ENCODE measurements at regions not wholly inside any gene's neighbourhood (a gene's known extent, or its start where the extent isn't known, plus 50 kb on each side); places are given as distances from the start of the nearest gene placed in this dataset.

DNA sequence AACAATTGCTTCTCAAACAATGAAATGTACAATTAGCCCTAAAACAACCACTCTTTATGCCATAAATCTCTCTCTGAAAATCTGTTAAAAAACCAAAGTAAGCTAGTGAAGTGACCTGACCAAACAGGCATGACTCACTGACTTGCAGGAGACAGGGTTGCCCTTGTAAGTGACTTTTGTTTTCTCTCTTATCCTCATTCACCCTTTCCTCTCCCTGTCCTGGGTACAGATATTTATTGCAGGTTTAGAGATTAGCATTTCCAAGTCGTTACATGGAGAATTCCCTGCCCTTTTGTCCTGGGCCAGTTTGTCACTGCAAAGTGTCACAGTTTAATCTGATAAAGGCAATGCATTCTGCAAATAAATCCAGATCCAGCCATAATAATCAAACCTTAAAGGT is 484.2 kb downstream of the IRX1 start:
- no peak for DNase-seq (ENCODE audit: low spot score)

DNA sequence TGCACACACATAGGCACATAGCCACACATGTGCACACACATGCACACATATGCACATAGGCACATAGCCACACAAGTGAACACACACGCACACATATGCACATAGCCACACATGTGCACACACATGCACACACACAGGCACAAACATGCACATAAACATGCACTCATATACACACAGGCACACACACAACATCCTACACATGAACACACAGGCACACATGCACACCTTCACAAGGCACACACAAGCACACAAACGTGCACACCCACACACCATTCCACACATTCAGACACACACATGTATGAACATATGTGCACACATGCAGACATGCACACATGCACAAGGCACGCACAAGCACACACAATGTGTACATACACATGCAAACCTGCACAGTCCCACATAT is 484.7 kb downstream of the IRX1 start:
- DNase-seq (ENCODE audit: low spot score) = no peak

DNA sequence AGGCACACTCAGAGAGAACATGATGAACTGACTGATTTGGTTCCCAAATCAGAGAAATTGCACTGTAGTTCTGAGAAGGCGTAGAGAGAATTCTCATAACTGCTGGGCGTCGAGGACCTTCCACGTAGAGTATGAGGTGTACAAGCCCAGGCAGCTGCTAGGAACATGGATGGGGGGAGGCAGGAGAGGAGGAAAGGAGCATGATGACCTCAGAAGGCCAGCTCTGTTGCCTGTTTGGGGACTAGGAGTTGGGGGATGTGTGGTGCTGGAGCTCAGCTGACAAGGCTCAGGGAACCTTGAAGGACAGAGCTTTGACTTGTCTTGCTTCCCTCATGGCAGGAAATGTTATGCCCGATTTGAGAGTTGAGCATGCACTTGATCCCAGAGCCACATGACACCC is 485.4 kb downstream of the IRX1 start:
- DNase-seq (ENCODE audit: low spot score) = no peak

DNA sequence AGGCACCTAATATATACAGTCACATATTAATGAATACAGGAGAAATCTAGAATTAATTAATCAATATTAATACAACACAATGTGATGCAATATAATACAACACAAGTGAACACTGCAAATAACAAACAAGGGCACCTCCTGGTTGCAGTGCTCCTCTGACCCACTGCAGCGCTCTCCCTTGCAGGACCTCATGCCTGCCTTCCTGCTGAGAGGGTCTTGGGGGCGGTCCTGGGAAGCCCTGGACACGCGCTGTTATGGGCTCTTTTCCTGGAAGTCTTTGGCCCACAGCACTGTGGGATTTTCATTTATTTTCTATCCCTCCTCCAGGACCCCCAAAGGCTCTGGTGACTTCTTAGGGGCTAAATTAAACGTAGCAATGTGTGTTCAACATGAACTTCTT is 485.8 kb downstream of the IRX1 start:
- DNase-seq (ENCODE audit: low spot score) = no peak

DNA sequence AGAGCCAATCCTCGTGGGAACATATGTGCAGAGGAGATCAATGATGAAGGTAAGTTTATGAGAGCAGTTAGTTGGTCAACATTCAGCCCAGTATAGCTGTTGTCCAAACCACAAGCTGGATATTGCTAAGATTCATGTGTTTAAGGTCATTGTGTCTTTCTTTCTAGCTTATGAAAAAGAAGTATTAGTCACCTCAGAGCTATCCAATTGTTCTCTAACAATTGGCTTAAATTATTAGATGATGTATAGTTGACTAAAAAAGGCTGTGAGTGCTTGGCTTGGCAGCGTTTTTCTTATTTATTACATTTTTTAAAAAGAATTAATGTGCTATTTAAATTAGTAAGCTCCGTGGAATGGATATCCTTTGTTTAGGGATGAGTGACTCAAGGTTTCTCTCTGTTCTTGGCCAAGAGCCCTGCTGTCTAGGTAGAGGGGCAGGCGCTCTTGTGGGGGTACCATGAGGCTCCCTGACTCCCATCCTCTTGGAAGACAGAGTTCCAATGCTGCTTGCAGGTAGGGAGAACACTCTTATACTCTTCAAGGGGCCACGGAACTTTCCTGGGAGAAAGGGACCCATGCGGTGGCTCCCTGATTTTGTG is 487.4 kb downstream of the IRX1 start:
- no peak for DNase-seq (ENCODE audit: low spot score)

DNA sequence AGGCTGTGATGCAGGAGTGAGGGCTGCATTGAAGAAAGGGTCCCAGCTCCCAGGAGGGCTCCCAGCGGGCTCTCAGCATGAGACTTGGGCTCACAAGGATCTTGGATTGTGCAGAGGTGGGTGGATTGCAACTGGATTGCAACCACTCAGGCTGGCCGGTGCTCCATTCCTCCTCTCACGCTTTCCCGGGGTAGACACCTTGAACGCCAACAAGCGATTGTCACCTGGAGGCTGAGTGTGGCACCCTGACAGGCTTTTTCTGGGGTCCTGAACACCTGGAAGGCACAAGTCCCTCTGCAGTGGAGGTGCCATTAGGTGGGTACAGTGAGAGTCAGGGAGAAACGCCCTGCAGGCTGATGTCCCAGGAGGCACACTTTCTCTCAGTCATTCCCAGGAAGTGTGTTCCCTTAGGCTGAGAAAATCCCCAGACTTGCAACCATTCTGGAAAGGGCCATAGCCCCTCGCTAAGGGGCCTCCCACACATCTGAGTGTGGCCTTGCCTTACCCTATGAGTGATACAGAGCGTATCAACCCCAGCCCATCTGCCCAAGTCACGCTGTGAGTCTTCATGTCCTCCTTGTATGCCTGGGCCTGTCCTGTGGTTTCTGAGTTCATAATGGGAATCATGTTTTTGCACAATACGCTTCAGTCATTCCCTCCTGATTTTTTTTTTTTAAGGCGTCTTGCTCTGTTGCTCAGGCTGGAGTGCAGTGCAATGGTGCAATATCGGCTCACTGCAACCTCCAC is 488.1 kb downstream of the IRX1 start:
- no peak for DNase-seq (ENCODE audit: low spot score)

DNA sequence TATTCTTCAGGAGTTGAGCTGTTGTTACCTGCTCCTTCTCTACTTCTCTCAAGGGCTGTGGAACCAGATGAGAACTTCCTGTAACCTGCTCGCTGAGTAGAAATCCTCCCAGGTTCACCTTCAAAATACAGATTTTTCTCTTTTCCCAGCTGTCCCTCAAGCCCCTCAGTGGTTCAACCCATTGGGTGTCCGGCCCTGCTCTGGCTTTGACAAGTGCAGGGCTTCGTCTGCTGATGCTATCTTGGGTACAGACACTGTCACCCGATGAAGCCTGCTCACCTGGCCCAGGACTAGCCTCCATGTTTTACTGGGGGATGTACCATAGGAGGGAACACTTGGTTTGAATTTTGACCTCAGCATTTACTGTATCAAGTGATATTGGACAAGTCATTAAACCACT is 490.4 kb downstream of the IRX1 start:
- DNase-seq (ENCODE audit: low spot score) = no peak

DNA sequence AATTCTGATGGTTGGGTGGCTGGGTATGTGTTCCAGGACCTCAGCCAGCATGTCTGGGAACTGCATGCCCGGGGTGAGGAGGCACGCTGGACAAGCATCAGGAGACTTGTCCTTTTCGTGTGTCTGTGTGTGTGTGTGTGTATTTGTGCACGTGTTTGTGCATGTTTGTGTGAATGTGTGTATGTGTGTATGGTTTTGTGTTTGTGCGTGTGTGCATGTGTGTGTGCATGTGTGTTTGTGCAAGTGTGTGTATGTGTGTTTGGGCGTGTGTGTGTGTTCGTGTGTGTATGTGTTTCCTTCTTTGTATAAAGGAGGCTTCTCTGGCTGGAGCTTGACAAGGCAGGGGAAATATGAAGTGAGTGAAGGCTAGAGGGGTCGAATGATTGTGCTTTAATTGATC is 491.5 kb downstream of the IRX1 start:
- DNase-seq (ENCODE audit: low spot score) = no peak

DNA sequence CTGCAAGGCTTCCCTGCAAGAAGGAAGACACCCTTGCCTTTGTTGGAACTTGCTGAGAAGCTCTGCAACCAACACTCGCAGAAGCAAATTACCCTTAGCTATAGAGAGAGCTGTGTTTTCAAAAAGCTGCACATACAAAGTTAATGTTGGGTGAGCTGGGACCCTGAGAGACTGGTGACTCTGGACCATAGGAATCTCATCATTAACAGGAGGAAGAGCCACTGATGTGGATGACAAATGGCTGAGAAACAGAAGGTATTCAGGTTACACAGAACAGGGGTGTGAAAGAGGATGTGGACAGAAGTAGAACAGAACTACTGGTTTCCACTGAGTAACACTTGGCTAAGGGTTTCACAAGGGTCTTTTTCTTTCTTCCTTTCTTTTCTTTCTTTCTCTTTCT is 493.5 kb downstream of the IRX1 start:
- DNase-seq (ENCODE audit: low spot score) = no peak

DNA sequence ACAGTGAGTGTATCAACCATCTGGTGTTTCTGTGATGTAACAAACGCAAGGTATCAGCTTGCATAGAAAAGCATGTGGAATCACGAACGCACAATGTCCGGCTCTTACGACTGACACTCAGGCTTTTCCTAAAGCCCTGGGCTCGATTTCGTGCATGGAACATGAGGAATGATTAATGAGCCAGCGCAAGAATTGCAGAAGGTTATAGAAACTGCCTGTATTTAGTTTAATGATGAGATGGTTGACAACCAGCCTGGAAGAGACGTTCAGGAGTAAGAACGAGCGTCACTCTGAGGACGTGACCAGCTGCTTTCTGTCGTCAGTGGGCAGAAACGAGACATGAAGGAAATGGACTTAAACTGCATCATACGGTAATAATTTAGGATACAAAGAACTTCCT is 497.6 kb downstream of the IRX1 start:
- no peak for DNase-seq (ENCODE audit: low spot score)

DNA sequence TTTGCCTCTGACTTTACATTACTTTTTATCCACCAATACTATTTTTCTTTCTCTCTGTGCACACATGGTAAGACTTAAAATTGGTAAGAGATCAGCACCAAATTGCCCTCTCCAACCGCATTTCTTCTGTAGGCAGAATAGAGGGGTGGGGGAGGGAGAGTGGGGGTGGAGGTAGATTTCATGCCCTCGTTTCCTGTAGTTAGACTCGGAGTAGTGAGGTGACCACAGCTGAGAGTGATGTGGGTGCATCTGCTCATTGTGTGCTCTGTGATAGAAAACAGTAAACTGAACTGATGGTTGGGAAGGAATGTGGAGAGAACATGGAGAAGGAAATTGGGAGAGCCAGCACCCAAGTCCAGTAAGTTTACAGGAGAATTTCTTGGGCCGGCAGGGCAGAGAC is 498.3 kb downstream of the IRX1 start:
- DNase-seq (ENCODE audit: low spot score) = no peak

DNA sequence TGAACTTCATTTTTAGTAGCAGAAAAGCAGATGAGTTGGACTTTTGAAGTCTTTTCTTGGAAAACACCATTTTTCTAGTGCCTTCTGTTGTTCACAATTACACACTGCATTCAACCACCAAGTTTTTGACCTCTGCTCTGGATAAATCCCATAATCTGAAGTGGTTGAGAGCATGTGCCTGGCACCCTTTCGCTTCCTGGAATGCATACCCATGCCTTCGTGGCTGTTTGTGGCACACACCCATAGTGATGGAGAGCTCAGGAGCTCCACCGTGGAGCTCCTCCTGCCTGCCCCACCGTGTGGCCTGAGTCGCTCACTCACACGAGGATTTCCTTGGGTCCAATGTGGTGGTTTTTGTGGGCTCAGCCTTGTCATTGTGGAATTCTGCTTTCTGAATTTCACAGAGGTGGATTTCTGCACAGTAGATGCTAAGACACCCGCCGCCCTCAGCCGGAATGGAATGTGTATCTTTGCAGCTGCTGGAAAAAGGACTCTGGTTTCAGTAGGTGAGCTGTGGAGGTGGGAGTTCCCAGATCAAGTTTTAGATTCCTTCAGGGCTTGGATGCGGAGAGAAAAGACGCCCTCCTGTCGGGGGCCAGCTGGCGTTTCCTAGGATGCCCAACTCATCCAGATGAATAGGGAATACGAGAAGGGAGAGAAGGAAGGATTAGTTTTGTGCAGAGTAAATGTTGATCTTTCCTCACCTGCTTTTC is 500.4 kb downstream of the IRX1 start:
- no peak for DNase-seq (ENCODE audit: low spot score)

DNA sequence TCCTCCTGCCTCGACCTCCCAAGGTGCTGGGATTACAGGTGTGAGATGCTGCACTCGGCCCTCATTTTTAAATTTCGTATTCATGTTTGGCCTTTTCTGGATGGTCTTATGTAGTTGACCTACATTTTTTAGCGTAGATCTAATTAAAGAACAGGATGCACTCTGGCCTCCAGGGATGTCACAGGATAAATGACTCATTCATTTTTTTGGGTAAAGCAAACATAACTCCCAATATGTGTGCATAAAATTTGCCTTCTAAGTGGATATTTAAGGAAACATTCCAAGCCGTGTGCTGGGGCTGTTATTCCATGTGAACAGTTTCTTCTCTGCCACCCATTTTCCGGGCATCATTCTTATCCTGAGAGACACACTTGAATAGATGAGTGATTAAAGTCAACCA is 501.6 kb downstream of the IRX1 start:
- no peak for DNase-seq (ENCODE audit: low spot score)

DNA sequence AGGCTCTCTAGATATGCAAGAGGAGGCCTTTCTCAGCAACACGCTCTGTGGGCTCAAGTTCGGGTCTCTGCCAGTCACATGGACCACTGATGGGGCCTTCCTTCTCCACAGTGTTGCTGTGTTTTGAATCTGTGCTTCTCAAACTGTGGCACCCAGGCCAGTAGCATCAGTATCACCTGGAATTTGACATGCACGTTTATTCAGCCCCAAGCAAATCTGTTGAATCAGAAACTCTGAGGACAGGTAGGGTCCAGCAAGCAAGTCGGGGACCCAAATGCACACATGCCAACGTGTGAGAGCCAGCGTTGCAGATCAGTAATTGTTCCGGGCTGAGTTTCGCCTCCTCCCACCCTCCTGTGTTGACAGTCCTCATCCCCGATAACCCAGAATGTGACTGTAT is 502.6 kb downstream of the IRX1 start:
- no peak for DNase-seq (ENCODE audit: low spot score)

DNA sequence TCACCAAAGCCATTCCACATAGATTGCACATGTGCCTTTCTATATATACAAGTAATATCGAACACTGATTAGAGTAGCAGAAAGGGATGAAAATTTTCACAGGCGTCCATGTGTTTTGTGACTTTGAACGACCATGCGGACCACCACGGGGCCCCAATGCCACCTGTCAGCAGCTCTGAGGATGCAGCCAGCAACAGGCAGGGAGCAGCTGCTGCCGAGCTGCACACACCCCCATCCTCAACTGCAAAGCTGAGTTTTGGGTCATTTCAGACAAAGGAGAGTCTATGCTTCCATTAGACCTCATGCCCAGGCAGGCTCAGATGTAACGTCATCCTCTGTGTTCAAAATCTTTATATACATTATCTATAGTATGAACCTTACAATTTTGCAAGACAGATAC is 503.8 kb downstream of the IRX1 start:
- DNase-seq (ENCODE audit: low spot score) = no peak

DNA sequence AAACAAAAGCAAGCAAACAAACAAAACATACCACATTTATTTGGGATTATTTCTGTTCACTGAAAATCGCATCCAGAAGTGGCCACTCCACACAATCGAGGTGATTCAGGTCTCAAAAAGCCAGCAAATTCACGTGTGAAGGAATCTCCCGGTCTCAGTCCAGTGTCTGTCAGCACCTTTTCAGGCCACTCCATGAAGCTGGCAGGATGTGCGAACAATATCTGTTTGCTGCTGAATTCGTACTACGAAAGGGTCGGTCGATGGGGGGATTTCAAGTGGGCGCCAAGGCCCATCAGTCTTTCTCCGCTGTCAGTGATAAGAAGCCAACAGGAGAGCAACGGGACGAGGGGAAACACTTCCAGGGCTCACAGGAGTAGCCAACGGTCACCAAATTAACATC is 505.1 kb downstream of the IRX1 start:
- DNase-seq (ENCODE audit: low spot score) = no peak

DNA sequence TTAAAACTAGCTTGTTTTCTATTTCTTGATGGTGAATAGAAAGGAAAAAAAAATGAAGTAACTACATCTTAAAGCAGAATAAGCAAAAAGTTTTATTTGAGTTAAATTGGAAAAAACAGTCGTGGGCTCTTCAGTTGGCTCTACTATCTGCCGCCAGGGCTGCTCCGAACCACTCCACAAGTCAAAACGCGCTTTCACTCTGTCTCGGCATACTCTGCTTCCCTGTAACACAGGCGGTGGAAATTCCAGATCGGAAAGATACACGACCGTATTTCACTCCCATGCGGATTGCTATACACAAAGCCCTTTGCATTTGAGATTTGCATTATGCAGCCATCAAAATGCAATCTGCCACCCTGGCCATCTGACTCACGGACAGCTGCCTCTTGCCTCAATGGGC is 505.6 kb downstream of the IRX1 start:
- no peak for DNase-seq (ENCODE audit: low spot score)

DNA sequence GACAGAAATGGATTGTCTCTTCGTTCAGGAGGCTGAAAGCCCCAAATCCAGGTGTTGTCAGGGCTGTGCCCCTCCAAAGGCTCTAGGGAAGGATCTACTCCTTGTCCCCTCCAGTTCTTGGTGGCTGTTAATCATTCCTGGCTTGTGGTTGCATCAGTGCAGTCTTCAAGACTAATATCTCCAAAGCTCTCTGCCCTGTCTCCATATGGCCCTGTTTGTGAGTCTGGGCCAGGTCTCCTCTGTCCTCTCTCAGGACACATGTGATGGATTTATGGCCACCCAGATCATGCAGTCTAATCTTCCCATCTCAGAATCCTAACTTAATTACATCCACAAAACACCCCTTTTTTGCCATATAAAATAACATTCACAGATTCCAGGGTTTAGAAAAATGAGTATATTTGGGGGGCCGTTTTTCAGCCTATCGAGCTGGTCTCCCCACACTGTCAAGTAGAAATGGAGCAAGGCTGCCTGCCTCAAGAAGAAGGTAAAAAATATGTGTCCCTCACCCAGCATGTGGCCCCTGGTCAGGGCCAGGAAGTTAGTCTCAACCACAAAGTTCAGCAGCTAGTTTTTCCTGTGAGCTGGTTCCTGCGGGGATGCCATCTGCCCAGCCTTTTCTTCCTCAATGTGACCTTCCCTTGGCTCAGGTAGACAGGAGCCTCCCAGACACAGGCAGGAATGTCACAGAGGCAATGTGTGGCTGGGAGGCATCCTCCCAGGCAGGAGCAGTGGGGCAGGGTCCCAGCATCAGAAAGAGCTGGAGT is 509.4 kb downstream of the IRX1 start:
- no peak for DNase-seq (ENCODE audit: low spot score)

DNA sequence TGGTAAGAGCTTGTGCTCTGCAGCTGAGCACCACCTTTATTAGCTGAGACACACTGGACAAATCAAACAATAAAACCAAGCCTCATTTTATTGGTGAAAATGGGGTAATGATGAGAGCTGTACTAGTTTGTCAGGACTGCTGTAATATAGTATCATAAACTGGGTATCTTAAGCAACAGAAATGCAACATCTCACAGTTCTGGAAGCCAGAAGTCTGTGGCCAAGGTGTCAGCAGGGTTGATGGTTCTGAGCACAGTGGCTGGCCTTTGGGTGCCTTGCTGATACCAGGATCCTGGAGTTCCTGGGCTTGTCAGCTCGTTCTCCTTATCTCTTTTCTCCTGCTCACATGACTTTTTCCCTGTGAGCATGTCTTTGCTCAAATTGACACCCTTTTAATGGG is 513.1 kb downstream of the IRX1 start:
- DNase-seq (ENCODE audit: low spot score) = no peak

DNA sequence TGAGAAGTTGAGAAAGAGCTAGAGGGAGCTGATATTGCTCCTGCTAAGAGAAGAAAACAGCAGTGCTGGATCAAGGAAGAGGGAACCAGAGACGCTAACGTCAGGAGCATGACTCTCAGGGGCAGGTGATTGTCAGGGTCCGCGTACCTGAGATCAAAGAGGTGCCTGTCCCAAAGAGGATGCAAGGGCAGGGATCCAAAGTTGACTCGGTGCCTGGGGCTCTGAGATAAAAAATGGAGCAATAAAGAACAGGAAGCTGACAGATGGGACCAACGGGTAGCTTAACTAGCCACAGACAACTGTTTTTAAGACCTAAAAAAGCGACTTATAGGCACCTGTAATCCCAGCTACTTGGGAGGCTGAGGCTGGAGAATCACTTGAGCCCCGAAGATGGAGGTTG is 517.8 kb downstream of the IRX1 start:
- no peak for DNase-seq (ENCODE audit: low spot score)

DNA sequence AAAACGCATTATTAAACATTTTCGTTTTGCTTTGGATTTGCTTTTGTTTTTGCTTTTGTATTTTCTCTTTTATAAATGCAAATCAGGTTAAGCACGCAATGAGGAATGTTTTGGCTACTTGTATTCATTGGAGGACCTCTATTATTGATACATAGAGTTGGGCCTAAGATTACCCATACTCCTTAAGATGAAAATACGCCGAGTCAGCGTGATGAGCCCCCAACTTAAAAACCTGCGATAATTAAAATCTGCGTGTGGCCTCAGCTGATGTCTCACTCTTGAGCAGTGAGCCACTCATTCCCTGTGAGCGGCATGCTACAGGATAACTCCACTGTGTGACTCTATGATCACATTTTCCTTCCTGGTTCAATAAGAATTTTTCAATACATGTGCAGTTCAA is 518.3 kb downstream of the IRX1 start:
- DNase-seq (ENCODE audit: low spot score) = no peak

DNA sequence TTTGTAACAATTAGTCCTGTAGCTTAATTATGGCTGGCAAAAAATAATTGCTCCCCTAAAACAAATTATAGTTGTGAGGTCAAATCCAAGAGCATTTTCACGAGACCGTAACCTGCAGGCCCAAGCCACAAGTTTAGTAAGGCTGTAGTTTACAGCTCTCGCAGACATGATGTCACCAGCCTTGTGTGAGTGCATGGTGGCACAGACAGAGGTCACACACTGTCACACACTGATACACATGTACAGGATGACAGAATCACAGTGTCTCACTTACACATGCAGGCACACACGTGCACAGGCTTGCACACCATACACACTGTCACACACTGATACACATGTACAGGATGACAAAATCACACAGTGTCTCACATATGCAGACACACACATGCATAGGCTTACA is 518.8 kb downstream of the IRX1 start:
- DNase-seq (ENCODE audit: low spot score) = no peak

DNA sequence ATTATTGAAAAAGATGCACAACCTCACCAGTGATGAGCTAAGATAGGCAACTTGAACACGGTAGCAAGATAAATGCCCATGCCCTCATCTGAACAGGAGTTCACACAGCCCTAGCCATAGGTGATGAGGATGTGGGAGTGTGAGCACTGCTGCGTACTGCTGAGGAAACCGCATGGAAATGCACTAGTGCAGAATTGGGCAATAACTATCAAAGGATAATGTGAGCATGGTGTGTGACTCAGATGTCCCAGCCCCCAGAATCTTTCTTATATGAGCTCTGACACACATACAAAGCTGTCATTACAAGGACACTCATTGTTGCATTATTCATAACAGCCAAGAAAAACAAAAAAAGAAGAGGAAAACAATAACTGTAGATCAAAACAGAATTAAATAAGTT is 521.2 kb downstream of the IRX1 start:
- no peak for DNase-seq (ENCODE audit: low spot score)

Measured in kidney capillary endothelial cell (primary cell).